ENCODE measurements at regions not wholly inside any gene's neighbourhood (a gene's known extent, or its start where the extent isn't known, plus 50 kb on each side); places are given as distances from the start of the nearest gene placed in this dataset.

DNA sequence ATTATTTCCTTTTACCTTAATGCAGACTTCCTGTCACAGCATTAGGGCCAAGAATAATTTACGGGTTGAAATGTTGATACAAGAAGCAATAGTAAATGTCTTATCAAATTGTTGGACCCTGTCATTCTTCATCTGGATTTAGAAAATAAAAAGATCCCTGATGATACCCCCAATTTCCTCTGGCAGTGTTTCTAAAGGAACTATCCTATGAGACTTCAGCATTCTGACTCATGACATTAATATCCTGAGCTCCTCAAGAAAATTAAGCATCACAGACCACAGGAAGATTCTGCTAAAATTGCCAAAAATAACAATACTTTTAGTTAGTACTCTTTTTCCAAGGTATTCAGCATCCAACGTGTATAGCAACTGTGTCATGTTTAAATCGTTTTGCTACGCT is 490.5 kb upstream of the ANKRD30A start:
- DNase-seq (ENCODE audit: low spot score): peak; percentile 75

DNA sequence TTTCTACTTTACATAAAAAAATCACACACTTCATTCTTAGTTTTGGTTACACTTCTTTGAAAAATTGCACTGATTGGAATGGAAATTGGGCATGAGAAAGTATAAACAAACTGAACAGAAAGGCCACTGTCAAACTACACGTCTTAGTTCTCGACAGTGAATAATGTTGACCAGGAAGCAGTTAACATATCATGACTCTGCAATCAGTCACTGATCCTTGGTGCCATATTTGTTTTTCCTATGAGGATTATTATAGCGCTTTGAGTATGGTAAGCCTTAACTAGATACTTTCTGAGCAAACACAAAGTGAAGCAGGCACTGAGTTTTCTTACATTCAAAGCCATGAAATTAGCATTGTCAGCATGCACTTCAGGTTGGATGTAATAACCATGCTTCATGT is 495.1 kb upstream of the ANKRD30A start:
- no peak for DNase-seq (ENCODE audit: low spot score)

GRCh38 chr10:36629476-36629875 is 495.9 kb upstream of the ANKRD30A start:
- no peak for DNase-seq (ENCODE audit: low spot score)

GRCh38 chr10:36624551-36625100 is 500.8 kb upstream of the ANKRD30A start:
- peak; percentile 7 for DNase-seq (ENCODE audit: low spot score)

DNA sequence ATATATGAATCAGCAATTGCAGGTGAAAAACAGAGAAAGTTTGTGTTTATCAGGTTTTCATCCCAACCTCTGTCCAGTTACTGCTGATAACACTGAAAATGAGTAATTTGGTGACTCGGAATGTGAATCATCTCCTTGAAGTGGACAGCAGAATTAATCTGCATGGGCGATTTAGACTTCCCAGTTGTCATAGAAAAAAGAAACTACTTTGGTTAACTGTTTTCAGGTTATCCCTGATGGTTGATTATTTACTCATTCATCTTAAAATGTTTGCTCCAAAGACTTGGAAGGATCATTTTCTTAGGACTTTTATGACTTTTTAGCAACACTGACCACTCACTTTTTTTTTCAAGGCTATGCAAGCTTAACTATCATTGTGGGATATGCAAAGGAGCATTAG is 504.1 kb upstream of the ANKRD30A start:
- peak; percentile 25 for DNase-seq (ENCODE audit: low spot score)

GRCh38 chr10:36612436-36612835 is 513.0 kb upstream of the ANKRD30A start:
- DNase-seq (ENCODE audit: low spot score): no peak

GRCh38 chr10:36608866-36609265 is 516.5 kb upstream of the ANKRD30A start:
- DNase-seq (ENCODE audit: low spot score): no peak

DNA sequence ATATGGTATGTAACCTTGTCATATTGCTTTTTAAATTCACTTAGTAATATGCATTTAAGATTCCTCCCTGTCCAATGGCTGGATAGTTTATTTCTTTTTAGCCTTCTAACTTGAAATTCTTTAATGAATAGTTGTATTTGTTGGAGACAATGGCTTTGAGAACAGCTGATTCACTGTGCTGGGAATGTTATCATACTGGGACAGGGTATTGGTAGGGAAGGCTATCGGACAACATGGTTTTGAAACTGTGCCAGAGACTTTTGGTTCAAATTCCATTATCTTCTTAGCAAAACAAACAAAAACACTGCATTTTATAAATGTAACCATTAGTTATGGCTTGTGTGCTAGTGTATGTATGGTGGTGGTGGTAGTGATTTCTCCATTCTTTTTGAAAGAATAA is 517.1 kb upstream of the ANKRD30A start:
- peak; percentile 36 for DNase-seq (ENCODE audit: low spot score)

DNA sequence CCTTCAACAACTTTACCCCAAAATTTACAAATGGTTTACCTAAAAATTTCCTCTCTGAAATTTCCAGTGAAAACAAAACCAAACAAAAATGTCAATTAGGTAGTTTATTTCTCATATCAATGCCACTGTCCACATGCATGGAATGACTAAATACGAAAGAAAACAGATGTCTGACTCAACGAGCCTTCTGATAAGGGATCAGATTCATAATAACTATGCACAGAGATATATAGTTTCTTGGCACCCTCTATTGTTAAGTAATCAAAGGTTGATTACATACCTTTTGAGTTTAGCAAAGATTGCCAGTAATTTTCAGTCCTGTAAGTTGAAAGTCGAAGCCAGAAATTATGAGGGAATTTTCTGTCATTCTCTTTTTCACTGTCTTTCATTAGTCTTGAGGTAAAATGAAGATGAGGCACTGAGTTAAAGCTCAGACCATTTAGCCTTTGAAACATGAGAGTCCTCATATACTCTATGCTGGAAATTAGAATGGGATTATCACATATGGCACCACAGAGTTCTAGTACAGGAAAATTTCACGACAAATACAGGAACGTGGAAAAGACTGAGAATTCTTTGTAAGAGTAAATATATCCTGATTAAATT is 519.1 kb upstream of the ANKRD30A start:
- no peak for DNase-seq (ENCODE audit: low spot score)

DNA sequence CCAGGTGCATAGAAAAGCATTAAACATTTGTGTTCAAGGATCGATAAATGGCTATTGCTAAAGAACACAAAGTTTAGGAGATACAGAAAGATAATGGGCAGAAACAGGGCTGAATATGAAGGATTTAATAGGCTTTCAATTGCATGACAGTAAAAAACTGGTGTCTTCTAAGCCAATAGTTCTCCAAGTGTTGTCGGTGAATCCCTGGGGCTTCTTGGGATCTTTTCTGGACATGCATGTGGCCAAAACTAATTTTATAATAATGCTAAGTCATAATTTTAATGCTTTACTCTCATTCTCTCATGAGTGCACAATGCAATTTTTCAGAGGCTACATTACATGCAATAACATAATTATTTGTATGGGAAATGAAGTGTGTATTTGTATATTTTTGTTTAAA is 521.1 kb upstream of the ANKRD30A start:
- no peak for DNase-seq (ENCODE audit: low spot score)

DNA sequence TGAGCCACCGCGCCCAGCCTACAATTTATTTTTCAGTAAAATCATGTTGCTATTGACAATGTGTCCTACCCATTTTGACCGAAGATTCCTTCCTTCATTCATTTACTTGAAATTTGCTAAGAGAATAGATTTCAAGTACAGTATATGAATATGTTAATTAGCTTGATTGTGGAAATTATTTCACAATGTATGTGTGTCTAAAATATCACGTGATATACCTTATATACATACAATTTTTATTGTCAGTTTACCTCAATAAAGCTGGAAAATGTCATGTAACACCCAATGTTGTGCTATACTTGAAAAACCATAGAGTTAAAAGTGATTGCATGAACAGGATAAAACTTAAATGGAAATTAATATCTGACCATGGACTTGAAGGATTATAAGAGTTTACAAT is 521.7 kb upstream of the ANKRD30A start:
- no peak for DNase-seq (ENCODE audit: low spot score)

DNA sequence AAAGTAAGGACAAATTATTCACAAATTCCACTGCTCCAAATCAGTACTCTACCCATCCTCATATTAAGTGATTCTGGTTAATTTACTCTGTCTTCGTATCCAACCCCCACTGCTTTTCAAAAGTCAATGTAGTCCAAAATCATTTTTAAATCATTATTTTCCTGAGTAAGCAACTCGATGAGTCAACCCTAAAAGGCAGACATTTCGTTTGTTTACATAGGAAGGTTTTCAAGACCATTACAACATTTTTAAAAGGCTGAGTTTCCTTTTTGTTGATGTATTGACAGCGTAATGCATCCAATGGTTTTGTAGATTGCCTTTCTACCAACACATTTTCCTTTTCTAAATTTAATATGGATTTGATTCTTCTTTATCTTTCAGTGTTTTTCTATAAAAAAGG is 523.0 kb upstream of the ANKRD30A start:
- peak; percentile 59 for DNase-seq (ENCODE audit: low spot score)

DNA sequence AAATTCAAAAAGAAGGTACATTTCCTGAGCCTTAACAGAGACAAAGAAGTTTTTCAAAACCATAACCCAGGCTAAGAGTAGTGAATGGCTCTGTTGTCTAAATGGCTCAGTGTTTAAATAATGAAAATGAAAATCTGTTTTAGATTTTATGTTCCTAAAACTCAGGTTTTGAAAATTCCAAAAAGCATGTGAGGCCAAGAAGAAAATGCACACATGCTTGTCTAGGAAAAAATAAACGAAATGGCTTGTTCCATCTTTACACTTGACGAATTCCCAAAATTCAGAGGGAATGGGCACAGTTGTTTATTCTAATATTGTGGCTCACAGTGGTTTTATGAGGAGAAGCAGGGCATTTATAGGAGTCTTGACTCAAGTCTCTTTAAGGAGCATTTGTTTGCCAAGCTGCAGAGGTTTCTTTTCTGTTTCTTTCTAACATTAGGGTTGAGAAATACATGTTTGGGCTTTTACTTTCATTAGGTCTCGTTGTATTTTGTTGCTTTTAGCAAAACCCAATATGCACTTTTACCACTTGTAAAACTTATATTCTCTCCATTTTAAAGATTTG is 527.6 kb upstream of the ANKRD30A start:
- no peak for DNase-seq (ENCODE audit: low spot score)

DNA sequence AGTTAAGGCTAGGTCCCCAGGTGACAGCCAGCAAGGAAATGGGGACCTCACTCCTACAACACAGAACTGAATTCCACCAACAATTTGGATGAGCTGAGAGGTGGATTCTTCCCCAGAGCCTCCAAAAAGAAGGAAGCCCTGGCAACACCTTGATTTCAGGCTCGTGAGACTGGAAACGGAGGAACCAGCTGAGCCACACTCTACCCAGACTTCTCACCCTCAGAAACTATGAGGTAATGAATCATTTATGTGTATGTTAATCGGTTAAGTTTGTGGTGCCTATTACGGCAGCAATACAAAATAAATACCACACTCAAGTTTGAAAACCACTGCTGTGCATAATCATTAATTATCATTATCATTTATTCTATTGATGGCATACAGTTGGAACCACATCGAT is 532.4 kb upstream of the ANKRD30A start:
- DNase-seq (ENCODE audit: low spot score): no peak

DNA sequence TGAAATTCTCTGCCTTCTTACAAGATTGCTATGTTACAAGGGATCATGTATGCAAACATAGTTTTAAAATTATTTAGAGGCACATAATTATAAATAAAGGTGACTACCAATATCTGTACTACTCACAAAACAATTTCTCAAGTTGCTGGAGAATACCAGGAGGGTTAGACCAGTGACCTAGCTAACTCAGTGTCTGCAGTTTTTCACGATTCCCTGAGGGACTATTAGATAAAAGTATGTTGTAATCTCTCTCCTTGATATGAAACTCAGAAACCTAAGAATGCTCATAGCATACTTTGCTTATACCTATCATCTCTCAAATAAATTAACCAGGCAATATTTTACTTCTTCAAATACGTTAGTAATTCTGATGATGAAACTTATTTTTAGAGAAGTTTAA is 534.0 kb upstream of the ANKRD30A start:
- DNase-seq (ENCODE audit: low spot score): peak; percentile 21

- DNase-seq (ENCODE audit: low spot score): no peak
These were observed 541.7 kb upstream of the ANKRD30A start for GRCh38 chr10:36583690-36584089.

DNA sequence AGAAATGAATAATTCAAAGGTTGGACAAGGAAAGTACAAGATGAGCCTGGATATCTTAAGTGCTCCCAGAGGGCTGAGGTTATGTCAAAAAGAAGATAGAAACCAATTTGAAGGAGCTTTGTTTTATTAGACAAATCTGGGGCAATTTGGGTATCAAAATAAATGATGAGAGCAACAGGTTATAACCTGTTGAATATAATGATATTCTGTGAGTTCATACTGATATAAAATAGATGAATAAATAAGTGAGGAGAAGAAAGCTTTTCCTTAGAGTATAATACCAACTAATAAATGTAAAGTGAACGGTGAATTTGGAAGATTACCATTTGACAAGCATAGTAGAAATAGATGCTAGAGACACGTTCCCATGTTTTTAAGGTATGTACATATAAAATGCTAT is 544.2 kb upstream of the ANKRD30A start:
- no peak for DNase-seq (ENCODE audit: low spot score)

GRCh38 chr10:36578306-36578705 is 547.1 kb upstream of the ANKRD30A start:
- DNase-seq (ENCODE audit: low spot score): peak; percentile 43

- DNase-seq (ENCODE audit: low spot score): no peak
These were observed 548.3 kb upstream of the ANKRD30A start for GRCh38 chr10:36577126-36577525.

DNA sequence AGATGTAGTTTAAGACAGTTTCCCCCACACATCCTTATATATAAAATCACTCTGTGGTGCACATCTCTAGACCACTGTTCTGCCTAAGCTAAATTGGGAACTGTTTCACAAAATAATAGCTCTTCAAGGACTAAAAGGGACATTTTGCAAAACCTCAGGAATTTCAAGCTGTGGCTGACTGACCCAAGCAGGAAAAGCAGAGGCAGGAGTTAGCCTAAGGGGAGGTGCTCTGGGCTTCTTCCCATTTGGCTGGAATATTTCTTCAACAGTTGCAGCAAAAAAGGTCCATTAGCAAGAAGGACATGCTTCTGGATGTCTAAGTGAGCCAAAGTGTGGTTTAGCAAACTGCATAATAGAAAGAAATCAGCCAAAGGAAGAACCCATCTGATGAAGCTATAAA is 551.2 kb upstream of the ANKRD30A start:
- peak; percentile 75 for DNase-seq (ENCODE audit: low spot score)

GRCh38 chr10:36573246-36573645 is 552.2 kb upstream of the ANKRD30A start:
- no peak for DNase-seq (ENCODE audit: low spot score)

GRCh38 chr10:36564433-36564832 is 561.0 kb upstream of the ANKRD30A start:
- DNase-seq (ENCODE audit: low spot score): no peak

- peak; percentile 26 for DNase-seq (ENCODE audit: low spot score)
These were observed 565.7 kb upstream of the ANKRD30A start for GRCh38 chr10:36559412-36560400.
